Endothelial cell of umbilical vein (primary cell): ENCODE measurements at regions not wholly inside any gene's neighbourhood (a gene's known extent, or its start where the extent isn't known, plus 50 kb on each side); places are given as distances from the start of the nearest gene placed in this dataset.

Experiments
- BruUV-seq: library from RNA; stranded (reverse); fragments of 400-500 nt; replicated peaks from 2 replicates; lab custom pipeline; 2021; lab: Mats Ljungman, UMichigan
- CTCF ChIA-PET: fragments of 300-600, 350-600 bp; sonication (Branson Sonifier 250); formaldehyde crosslinking; loops from one replicate; lab custom pipeline; 2021; ENCODE audit warnings: antibody characterized with exemption, inconsistent platforms; lab: Charles Lee
- POLR2A ChIA-PET: fragments of 300-600, 350-600 bp; sonication (Branson Sonifier 250); formaldehyde crosslinking; loops from one replicate; lab custom pipeline; 2021; ENCODE audit warnings: antibody characterized with exemption, inconsistent platforms; lab: Charles Lee
- DNase-seq: peaks from one replicate; pipeline ENCODE4 v3.0.0-alpha.2; 2011; ENCODE audit warnings: low read depth, low spot score
- FAIRE-seq: peaks from 2 replicates; lab custom pipeline; 2011; peaks lifted over from hg19 to GRCh38; lab: Jason Lieb, UNC
- H2AFZ ChIP-seq: 2 replicates; pipeline ENCODE4 v1.6.0; 2012; ENCODE audit warnings: low read depth, low read length, control low read depth, inconsistent platforms
- H3K27ac ChIP-seq: 2 replicates; pipeline ENCODE4 v1.5.1; 2011; ENCODE audit warnings: low read depth, mild to moderate bottlenecking, control low read depth, low read length, moderate library complexity; ENCODE audit not compliant: insufficient read depth
- H3K27me3 ChIP-seq, 2 experiments: 2 replicates each; pipeline versions ENCODE4 v1.6.0 to v1.6.1; 2011; ENCODE audit warnings: low read length in 2 of 2, mixed read lengths in 1 of 2; ENCODE audit not compliant: control insufficient read depth in 2 of 2, insufficient read depth in 2 of 2
- H3K36me3 ChIP-seq, 2 experiments: 2 replicates in 1 of 2; 3 replicates in 1 of 2; pipeline ENCODE4 v1.5.1; 2011; ENCODE audit warnings: low read length in 2 of 2, mild to moderate bottlenecking in 1 of 2, moderate library complexity in 1 of 2; ENCODE audit not compliant: control insufficient read depth in 2 of 2, insufficient read depth in 2 of 2; ENCODE audit errors: extremely low read depth in 1 of 2
- H3K4me1 ChIP-seq: 3 replicates; pipeline ENCODE4 v1.5.1; 2011; ENCODE audit warnings: mild to moderate bottlenecking, low read length; ENCODE audit not compliant: control insufficient read depth, insufficient read depth; ENCODE audit errors: extremely low read depth
- H3K4me2 ChIP-seq: 2 replicates; pipeline ENCODE4 v1.6.1; 2011; ENCODE audit warnings: low read length, control low read depth, mixed read lengths; ENCODE audit not compliant: insufficient read depth
- H3K4me3 ChIP-seq, 3 experiments: fragments of 200-600 bp in 1 of 3; sonication (generic), shearing (Covaris generic) in 1 of 3; replicated peaks in 1 of 3; 2 replicates each; pipeline ENCODE4 v1.5.1; 2011 to 2016; ENCODE audit warnings: control low read depth in 3 of 3, low read length in 3 of 3, mild to moderate bottlenecking in 2 of 3, inconsistent platforms in 1 of 3, low read depth in 1 of 3, moderate library complexity in 1 of 3; ENCODE audit not compliant: insufficient read depth in 1 of 3
- H3K79me2 ChIP-seq: 2 replicates; pipeline ENCODE4 v1.6.0; 2012; ENCODE audit warnings: low read length, inconsistent platforms; ENCODE audit not compliant: control insufficient read depth, insufficient read depth
- H3K9ac ChIP-seq: replicated peaks from 2 replicates; pipeline ENCODE3; 2011; ENCODE audit warnings: low read length, control low read depth; ENCODE audit not compliant: insufficient read depth; ENCODE audit errors: extremely low read depth
- H3K9me1 ChIP-seq: replicated peaks from 3 replicates; pipeline ENCODE4 v1.6.0; 2011; ENCODE audit warnings: mild to moderate bottlenecking, low read length; ENCODE audit not compliant: control insufficient read depth, insufficient read depth; ENCODE audit errors: extremely low read depth
- H3K9me3 ChIP-seq: replicated peaks from 2 replicates; pipeline ENCODE4 v1.5.1; 2012; ENCODE audit warnings: low read length, inconsistent platforms; ENCODE audit not compliant: control insufficient read depth, insufficient read depth
- H4K20me1 ChIP-seq: replicated peaks from 2 replicates; pipeline ENCODE3; 2011; ENCODE audit warnings: mild to moderate bottlenecking, low read length; ENCODE audit not compliant: control insufficient read depth, insufficient read depth; ENCODE audit errors: extremely low read depth
- CTCF ChIP-seq, 2 donors: IDR thresholded peaks; 1 replicate in 1 of 2; 2 replicates in 1 of 2; pipeline ENCODE4 v1.5.1; 2011; ENCODE audit warnings: low read length in 2 of 2, mild to moderate bottlenecking in 2 of 2, moderate library complexity in 2 of 2, control low read depth in 1 of 2, inconsistent platforms in 1 of 2, low read depth in 1 of 2; ENCODE audit not compliant: insufficient read depth in 1 of 2; ENCODE audit errors: extremely low read depth in 1 of 2
- EZH2 ChIP-seq: IDR thresholded peaks from 2 replicates; pipeline ENCODE4 v1.6.1; 2012; ENCODE audit warnings: borderline replicate concordance, low read depth, mild to moderate bottlenecking, moderate library complexity, low read length, inconsistent platforms; ENCODE audit not compliant: severe bottlenecking
- FOS ChIP-seq: IDR thresholded peaks from 2 replicates; pipeline ENCODE4 v1.6.1; 2011; ENCODE audit warnings: mild to moderate bottlenecking, low read length, moderate library complexity, borderline replicate concordance; ENCODE audit not compliant: insufficient read depth
- GATA2 ChIP-seq: IDR thresholded peaks from 2 replicates; pipeline ENCODE4 v1.7.0; 2011; ENCODE audit warnings: low read depth, mild to moderate bottlenecking, moderate library complexity, mixed read lengths, low read length; ENCODE audit not compliant: insufficient read length, insufficient read depth
- JUN ChIP-seq: IDR thresholded peaks from 2 replicates; pipeline ENCODE4 v1.6.1; 2011; ENCODE audit warnings: borderline replicate concordance, low read depth; ENCODE audit not compliant: insufficient read length, insufficient read depth
- MAX ChIP-seq: IDR thresholded peaks from 2 replicates; pipeline ENCODE4 v1.6.1; 2011; ENCODE audit not compliant: insufficient read depth, insufficient read length
- MYC ChIP-seq: IDR thresholded peaks from one replicate; pipeline ENCODE4 v1.6.1; 2011; ENCODE audit warnings: mild to moderate bottlenecking, low read depth, low read length
- POLR2A ChIP-seq: IDR thresholded peaks from 2 replicates; pipeline ENCODE4 v1.6.1; 2012; ENCODE audit warnings: low read depth, mild to moderate bottlenecking, control low read depth, low read length
- POLR2AphosphoS5 ChIP-seq: IDR thresholded peaks from 2 replicates; pipeline ENCODE4 v1.6.1; 2012; ENCODE audit warnings: low read depth, mild to moderate bottlenecking, control low read depth, low read length, moderate library complexity; ENCODE audit not compliant: insufficient read depth
- dilution Hi-C: fragments of 300-500 bp; cut with MboI; formaldehyde crosslinking; loops from one replicate; pipeline ENCODE4 v1.15.0; 2019; ENCODE audit warnings: low sequenced_read_pairs; ENCODE audit not compliant: extremely low pct_ligation_motif_present
- intact Hi-C: fragments of 100-400 bp; cut with micrococcal nuclease; formaldehyde crosslinking; loops from one replicate; pipeline ENCODE4 v1.10.0; 2022

- ChIA-PET CTCF (no interaction called here), POLR2A (no interaction called here)
- no peaks in the 10 kb centered on the region for H3K36me3 ChIP-seq
- no peak overlapping the region for H3K27ac ChIP-seq
- no peaks in the 10 kb centered on the region for H3K79me2 ChIP-seq
- no peak for TF ChIP-seq EZH2
- TF ChIP-seq CTCF (IDR thresholded peaks at IDR 0.05; ENCODE audit: extremely low read depth in 1 of 2, insufficient read depth in 1 of 2, low read depth in 1 of 2, low read length in 2 of 2), result no peak
- TF ChIP-seq JUN, result no peak
- TF ChIP-seq MYC, result no peak
- no peak for TF ChIP-seq POLR2A
- no peak for TF ChIP-seq FOS
- no peak for TF ChIP-seq GATA2
- TF ChIP-seq MAX, result no peak
- no peak for TF ChIP-seq POLR2AphosphoS5
- H3K9me1 ChIP-seq, result no peaks in the 10 kb centered on the region
- dilution Hi-C loops, result no loop called here
- H4K20me1 ChIP-seq, result no peaks in the 10 kb centered on the region
- peaks cover 2% of the 10 kb centered on the region for H3K4me1 ChIP-seq
- no peak overlapping the region for H2AFZ ChIP-seq
- DNase-seq, result no peak
- H3K9ac ChIP-seq, result no peak overlapping the region
- FAIRE-seq, result no peak
- no peak overlapping the region for H3K4me2 ChIP-seq
- no TSS peak for BruUV-seq
- intact Hi-C loops, result no loop called here
- H3K27me3 ChIP-seq, result no peaks in the 10 kb centered on the region
- no peak overlapping the region for H3K4me3 ChIP-seq
- H3K9me3 ChIP-seq, result no peaks in the 10 kb centered on the region
Measured at GRCh38 chr2:34288016-34288415, 688.9 kb upstream of the FAM98A start.
